ENCODE measurements at regions not wholly inside any gene's neighbourhood (a gene's known extent, or its start where the extent isn't known, plus 50 kb on each side); places are given as distances from the start of the nearest gene placed in this dataset.

DNA sequence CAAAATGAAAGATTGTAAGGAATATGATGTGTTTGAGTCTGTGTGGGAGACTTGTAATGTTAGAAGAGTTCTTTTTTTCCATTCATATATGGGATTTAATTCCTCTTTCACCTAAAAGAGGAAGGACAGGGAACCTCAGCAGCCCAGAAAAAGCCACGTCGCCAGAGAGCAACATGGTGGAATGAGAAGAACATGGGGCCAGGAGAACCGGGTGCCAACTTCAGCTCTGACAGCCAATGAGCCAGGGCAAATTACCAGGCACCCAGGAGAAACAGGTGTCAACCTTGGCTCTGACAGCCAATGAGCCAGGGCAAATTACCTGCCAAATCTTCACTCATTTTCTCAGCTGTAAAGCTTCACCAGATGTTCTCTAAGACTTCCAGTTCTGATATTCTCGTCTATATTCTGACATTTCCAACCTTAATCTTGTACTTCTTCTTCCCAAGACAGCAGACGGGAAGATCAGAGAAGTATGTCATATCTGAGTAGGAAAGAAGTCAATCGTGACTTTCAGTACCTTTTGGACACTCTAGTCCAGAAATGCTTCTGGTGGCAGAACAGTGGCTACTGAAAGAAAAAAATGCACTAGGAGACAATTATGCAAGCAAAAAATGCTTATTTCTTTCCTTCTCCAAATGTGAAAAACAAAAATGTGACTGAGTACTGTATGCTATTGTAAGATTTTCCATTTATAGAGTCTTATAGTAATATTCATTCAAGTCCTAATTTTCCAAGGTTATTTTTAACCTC, 79.2 kb upstream of the COL5A2 start:
- TF ChIP-seq, protein P1, sequence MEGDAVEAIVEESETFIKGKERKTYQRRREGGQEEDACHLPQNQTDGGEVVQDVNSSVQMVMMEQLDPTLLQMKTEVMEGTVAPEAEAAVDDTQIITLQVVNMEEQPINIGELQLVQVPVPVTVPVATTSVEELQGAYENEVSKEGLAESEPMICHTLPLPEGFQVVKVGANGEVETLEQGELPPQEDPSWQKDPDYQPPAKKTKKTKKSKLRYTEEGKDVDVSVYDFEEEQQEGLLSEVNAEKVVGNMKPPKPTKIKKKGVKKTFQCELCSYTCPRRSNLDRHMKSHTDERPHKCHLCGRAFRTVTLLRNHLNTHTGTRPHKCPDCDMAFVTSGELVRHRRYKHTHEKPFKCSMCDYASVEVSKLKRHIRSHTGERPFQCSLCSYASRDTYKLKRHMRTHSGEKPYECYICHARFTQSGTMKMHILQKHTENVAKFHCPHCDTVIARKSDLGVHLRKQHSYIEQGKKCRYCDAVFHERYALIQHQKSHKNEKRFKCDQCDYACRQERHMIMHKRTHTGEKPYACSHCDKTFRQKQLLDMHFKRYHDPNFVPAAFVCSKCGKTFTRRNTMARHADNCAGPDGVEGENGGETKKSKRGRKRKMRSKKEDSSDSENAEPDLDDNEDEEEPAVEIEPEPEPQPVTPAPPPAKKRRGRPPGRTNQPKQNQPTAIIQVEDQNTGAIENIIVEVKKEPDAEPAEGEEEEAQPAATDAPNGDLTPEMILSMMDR (IDR thresholded peaks at IDR 0.05): no peak
- TF ChIP-seq ZFX (IDR thresholded peaks at IDR 0.05; ENCODE audit: borderline replicate concordance): no peak
- no peak overlapping the region for H3K27ac ChIP-seq

DNA sequence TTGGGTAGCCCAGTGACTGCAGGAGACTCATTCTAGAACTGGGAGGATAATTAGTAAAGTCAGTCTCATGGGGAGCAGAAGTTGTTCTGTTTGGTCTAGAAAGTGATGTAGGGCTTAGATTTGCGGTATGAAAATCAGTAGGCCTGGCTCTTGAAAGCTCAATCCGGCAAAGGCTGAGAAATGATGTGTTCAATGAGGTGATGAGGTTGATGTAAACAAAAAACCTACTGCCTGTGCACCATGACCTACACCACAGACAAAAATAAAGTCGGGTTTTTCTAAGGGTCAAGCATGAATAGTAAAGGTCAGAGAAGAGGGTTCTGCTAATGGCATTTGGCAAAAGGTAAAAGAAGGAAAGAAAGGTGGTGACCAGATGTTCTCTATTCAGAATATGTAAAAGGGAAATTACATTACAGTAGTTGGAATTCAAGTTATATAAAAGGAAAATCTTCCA, 80.8 kb upstream of the COL5A2 start:
- TF ChIP-seq, protein P1 (IDR thresholded peaks at IDR 0.05): no peak
- TF ChIP-seq ZFX (IDR thresholded peaks at IDR 0.05; ENCODE audit: borderline replicate concordance): no peak
- no peak overlapping the region for H3K27ac ChIP-seq

DNA sequence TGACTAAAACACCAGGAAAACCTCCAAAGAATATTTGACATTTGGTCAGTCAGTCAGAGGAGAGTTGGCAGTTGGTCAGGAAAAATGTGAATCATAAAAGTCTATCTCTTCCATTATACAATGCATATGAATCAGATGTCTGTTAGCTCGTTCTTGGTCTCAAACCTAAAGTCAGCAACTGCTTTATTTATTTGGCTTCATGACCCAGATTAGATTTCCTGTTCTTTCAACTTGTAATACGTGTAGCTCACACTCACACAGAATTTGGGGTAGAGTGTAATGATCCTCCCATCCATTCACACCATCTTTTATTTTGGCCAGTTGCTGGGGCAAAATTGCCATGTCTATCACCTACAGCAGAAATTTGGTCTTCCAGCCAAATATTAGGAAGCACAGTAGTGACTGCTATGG, 81.9 kb upstream of the COL5A2 start:
- H3K27ac ChIP-seq: no peak overlapping the region
- no peak for TF ChIP-seq ZFX (IDR thresholded peaks at IDR 0.05; ENCODE audit: borderline replicate concordance)
- TF ChIP-seq, protein P1 (IDR thresholded peaks at IDR 0.05): no peak

DNA sequence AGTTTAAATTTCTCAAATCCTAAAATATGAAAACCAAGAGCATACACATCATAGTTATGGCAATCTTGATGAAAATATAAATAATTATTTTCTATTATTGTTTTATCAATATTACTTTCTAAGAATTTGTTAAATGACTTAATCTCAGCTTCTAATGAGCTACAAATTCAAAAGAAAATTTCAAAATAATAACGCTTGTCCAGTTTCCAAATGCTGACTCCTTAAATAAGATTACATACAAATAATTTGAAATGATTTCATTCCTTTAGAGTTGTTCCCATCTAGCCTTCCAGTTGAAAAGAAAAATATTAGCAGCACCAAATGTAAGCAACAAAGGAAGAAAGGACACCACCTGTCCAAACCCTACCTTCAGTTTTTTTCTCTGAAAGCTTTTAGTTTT, 82.4 kb upstream of the COL5A2 start:
- no peak for TF ChIP-seq ZFX (IDR thresholded peaks at IDR 0.05; ENCODE audit: borderline replicate concordance)
- TF ChIP-seq, protein P1 (IDR thresholded peaks at IDR 0.05): no peak
- H3K27ac ChIP-seq: no peak overlapping the region

DNA sequence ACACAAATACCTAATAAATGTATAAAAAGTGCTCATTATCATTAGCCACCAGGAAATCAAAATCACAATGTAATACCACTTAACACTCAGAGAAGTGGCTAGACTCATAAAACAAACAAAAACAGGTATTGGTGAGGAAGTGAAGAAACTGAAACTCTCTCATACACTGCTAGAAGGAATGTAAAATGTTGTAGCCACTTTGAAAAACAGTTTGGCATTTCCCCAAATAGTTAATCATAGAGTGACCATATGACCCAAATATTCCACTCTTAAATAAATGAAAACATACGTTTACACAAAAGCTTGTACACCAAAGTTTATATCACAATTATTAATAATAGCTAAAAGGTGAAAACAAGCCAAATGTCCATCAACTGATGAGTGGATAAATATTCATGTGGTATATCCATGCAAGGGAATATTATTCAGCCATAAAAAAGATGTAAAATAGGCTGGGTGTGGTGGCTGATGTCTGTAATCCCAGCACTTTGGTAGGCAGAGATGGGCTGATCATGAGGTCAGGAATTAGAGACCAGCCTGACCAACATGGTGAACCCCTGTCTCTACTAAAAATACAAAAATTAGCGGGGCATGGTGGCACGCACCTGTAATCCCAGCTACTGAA, 86.2 kb upstream of the COL5A2 start:
- no peak overlapping the region for H3K27ac ChIP-seq
- TF ChIP-seq, protein P1 (IDR thresholded peaks at IDR 0.05): no peak
- TF ChIP-seq ZFX (IDR thresholded peaks at IDR 0.05; ENCODE audit: borderline replicate concordance): no peak

DNA sequence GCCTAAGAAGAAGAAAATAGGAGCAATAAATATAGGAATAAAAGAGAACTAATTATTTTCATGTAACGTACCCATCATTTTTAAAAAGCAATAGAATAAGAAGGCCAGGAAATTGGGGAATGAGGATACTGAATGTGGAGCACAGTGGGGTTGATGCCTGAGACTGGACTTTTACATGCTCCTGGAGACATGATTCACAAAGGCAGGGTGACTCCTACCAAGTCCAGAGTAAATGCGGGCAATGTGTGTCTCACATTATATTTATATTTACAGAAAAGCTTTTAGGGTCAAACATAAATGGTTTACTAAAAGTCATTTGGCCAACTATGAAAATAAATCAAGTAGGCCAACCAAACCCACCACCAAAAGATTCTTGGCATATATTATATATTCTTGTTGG, 87.9 kb upstream of the COL5A2 start:
- TF ChIP-seq, protein P1 (IDR thresholded peaks at IDR 0.05): no peak
- TF ChIP-seq ZFX (IDR thresholded peaks at IDR 0.05; ENCODE audit: borderline replicate concordance): no peak
- no peak overlapping the region for H3K27ac ChIP-seq

DNA sequence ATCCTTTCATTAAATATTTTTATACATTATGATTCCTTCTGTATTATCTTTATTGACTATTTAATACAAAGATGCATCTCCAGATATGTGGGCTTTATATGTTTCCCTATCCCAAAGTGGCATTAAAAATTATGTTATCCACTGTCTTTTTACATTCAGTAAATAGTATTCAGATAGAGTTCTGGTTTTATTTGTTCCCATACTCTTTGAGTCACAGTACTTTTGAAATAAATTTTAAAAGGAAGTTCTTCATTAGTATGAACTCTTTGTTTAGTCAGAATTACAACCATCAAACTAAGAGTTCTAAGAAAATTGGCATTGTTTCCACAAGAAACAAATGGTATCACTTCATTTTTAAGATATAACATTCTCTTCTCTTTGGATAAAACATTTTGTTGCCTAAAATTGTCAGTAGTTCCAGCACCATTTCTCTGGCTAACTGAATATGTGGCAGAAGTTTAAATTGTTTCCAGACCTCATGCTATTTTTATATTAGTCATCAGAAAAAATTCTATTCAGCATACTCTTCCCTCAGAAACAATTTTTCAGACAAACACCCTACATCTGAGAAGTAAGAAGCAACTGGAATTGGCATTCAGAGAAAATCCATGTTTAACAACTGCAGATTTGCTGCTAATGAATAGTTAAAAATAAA, 88.5 kb upstream of the COL5A2 start:
- no peak for TF ChIP-seq ZFX (IDR thresholded peaks at IDR 0.05; ENCODE audit: borderline replicate concordance)
- TF ChIP-seq, protein P1 (IDR thresholded peaks at IDR 0.05): no peak
- no peak overlapping the region for H3K27ac ChIP-seq

Measured in 22Rv1 (cell line).